ENCODE measurements at regions not wholly inside any gene's neighbourhood (a gene's known extent, or its start where the extent isn't known, plus 50 kb on each side); places are given as distances from the start of the nearest gene placed in this dataset.

GRCh38 chr10:121148921-121149320, 297.8 kb downstream of the WDR11 start:
- TF ChIP-seq CTCF (IDR thresholded peaks at IDR 0.05 in 8 of 11, conservative IDR thresholded peaks at IDR 0.05 in 3 of 11) (no peak), POLR2A (IDR thresholded peaks at IDR 0.05) (no peak), POLR2AphosphoS5 (IDR thresholded peaks at IDR 0.05) (no peak)
